OCI-LY3 (cell line): ENCODE measurements at regions not wholly inside any gene's neighbourhood (a gene's known extent, or its start where the extent isn't known, plus 50 kb on each side); places are given as distances from the start of the nearest gene placed in this dataset.
"Not testable (repeated sequence)": the region's sequence is repeated elsewhere in the genome, so short reads cannot be mapped to it uniquely, and the experiment has no call there.

Source experiments
- H2AFZ ChIP-seq: fragments of 200-600, 300-600 bp; shearing (Covaris generic); 2 replicates; pipeline ENCODE4 v1.6.0; 2014; ENCODE audit warnings: antibody characterized with exemption, low read depth, low read length
- H3K27ac ChIP-seq: fragments of 200-600, 300-600 bp; sonication (generic); 2 replicates; pipeline ENCODE4 v1.5.1; 2014; ENCODE audit warnings: mild to moderate bottlenecking, low read length, moderate library complexity, mixed read lengths
- H3K27me3 ChIP-seq: fragments of 200-600, 300-600 bp; sonication (generic); 2 replicates; pipeline ENCODE4 v1.6.1; 2014; ENCODE audit warnings: low read depth, low read length, mixed read lengths
- H3K36me3 ChIP-seq: fragments of 200-600, 300-600 bp; sonication (generic); replicated peaks from 2 replicates; pipeline ENCODE3; 2014; ENCODE audit warnings: low read depth, low read length, mixed read lengths
- H3K4me1 ChIP-seq: fragments of 300-600, 200-600 bp; sonication (generic); 2 replicates; pipeline ENCODE4 v1.6.1; 2014; ENCODE audit warnings: low read length, mixed read lengths
- H3K4me2 ChIP-seq: fragments of 200-600, 300-600 bp; sonication (generic); 2 replicates; pipeline ENCODE4 v1.6.1; 2014; ENCODE audit warnings: low read length, mixed read lengths
- H3K4me3 ChIP-seq: fragments of 300-600, 200-600 bp; sonication (generic); 2 replicates; pipeline ENCODE4 v1.5.1; 2014; ENCODE audit warnings: antibody characterized with exemption, mild to moderate bottlenecking, low read length, moderate library complexity
- H3K79me2 ChIP-seq: fragments of 300-600, 200-600 bp; shearing (Covaris generic); 2 replicates; pipeline ENCODE4 v1.6.1; 2014; ENCODE audit warnings: mild to moderate bottlenecking, low read length, mixed read lengths
- H3K9ac ChIP-seq: fragments of 300-600, 200-600 bp; shearing (Covaris generic); 2 replicates; pipeline ENCODE4 v1.6.0; 2014; ENCODE audit warnings: mild to moderate bottlenecking, low read length, moderate library complexity
- H3K9me3 ChIP-seq: fragments of 200-600, 300-600 bp; shearing (Covaris generic); 2 replicates; pipeline ENCODE4 v1.6.1; 2014; ENCODE audit warnings: low read length, mixed read lengths; ENCODE audit not compliant: insufficient read depth
- H4K20me1 ChIP-seq: fragments of 200-600, 300-600 bp; sonication (generic); 2 replicates; pipeline ENCODE4 v1.6.1; 2016; ENCODE audit warnings: low read length, mixed read lengths; ENCODE audit not compliant: insufficient read depth
- EZH2phosphoT487 ChIP-seq: fragments of 200-600 bp; shearing (Covaris generic); IDR thresholded peaks from 2 replicates; pipeline ENCODE4 v1.6.1; 2018; ENCODE audit warnings: antibody characterized with exemption, mixed run types, low read depth
- TF ChIP-seq, protein P1 (sequence below): fragments of 200-600, 300-600 bp; sonication (generic); IDR thresholded peaks from 2 replicates; pipeline ENCODE4 v1.5.1; 2014; ENCODE audit warnings: antibody characterized with exemption, low read length, low read depth

DNA sequence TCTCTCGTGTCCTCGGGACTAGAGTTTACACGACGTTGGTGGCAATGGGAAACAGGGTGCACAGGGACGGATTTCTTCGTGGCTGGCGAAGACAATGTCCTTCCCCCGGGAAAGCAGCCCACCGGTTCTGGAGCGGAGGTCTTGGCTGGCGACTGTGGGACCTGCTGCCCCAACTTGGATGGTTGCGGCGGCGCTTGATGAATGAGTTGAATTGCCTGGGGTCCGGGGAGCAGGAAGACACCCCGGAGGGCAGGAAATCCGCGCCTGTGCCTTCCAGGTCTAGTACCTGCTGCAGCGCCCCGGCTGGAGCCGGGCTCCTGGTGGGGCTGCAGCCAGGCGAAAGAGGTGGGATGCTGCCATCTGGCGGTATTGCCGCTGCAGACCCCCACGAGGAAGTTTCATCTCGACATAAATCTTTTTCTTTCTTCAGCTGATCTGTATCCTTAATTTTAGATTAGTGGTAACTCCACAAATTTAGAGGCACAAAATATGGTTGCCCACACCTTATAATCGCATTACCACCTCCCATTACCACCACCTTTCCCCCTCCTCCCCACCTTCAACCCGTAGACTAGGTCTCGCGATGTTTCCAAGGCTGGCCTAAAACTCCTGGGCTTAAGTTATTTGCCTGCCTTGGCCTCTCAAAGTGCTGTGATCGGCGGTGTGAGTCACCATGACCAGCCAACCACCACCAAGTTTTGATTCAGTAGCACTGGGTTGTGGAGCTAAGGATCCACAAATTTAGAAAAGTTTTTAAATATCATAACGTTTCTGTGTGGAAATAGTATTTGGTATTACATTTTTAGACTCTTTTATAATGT, 1929.7 kb upstream of the DEFB115 start:
- H3K36me3 ChIP-seq, H3K9me3 ChIP-seq, H3K4me1 ChIP-seq, H3K9ac ChIP-seq, H4K20me1 ChIP-seq, H3K27me3 ChIP-seq, H3K27ac ChIP-seq, H3K79me2 ChIP-seq: not testable (repeated sequence)
- peak overlapping the region; percentile 3; the same call in 1 of the 2 replicates for H3K4me2 ChIP-seq
- peak overlapping the region; percentile 42; the same call in 1 of the 2 replicates for H2AFZ ChIP-seq
- TF ChIP-seq, protein P1, sequence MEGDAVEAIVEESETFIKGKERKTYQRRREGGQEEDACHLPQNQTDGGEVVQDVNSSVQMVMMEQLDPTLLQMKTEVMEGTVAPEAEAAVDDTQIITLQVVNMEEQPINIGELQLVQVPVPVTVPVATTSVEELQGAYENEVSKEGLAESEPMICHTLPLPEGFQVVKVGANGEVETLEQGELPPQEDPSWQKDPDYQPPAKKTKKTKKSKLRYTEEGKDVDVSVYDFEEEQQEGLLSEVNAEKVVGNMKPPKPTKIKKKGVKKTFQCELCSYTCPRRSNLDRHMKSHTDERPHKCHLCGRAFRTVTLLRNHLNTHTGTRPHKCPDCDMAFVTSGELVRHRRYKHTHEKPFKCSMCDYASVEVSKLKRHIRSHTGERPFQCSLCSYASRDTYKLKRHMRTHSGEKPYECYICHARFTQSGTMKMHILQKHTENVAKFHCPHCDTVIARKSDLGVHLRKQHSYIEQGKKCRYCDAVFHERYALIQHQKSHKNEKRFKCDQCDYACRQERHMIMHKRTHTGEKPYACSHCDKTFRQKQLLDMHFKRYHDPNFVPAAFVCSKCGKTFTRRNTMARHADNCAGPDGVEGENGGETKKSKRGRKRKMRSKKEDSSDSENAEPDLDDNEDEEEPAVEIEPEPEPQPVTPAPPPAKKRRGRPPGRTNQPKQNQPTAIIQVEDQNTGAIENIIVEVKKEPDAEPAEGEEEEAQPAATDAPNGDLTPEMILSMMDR: peak; percentile 32
- H3K4me3 ChIP-seq: peak overlapping the region; percentile 36; the same call in 1 of the 2 replicates

DNA sequence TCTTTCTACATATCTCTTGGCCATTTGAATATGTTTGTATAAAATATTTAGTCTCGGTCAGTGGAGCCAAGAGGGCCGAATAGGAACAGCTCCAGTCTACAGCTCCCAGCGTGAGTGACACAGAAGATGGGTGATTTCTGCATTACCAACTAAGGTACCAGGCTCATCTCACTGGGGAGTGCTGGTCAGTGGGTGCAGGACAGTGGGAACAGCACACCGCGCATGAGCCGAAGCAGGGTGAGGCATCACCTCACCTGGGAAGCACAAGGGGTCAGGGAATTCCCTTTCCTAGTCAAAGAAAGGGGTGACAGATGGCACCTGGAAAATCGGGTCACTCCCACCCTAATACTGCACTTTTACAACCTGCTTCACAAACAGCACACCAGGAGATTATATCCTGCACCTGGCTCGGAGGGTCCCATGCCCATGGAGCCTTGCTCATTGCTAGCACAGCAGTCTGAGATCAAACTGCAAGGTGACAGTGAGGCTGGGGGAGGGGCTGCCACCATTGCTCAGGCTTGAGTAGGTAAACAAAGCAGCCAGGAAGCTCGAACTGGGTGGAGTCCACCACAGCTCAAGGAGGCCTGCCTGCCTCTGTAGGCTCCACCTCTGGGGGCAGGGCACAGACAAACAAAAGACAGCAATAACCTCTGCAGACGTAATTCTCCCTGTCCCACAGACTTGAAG, 1926.9 kb upstream of the DEFB115 start:
- H3K27me3 ChIP-seq, H3K4me1 ChIP-seq, H3K4me3 ChIP-seq, H3K27ac ChIP-seq, H3K9me3 ChIP-seq, H3K4me2 ChIP-seq, H2AFZ ChIP-seq, H3K36me3 ChIP-seq, H3K79me2 ChIP-seq, H3K9ac ChIP-seq, H4K20me1 ChIP-seq: not testable (repeated sequence)

DNA sequence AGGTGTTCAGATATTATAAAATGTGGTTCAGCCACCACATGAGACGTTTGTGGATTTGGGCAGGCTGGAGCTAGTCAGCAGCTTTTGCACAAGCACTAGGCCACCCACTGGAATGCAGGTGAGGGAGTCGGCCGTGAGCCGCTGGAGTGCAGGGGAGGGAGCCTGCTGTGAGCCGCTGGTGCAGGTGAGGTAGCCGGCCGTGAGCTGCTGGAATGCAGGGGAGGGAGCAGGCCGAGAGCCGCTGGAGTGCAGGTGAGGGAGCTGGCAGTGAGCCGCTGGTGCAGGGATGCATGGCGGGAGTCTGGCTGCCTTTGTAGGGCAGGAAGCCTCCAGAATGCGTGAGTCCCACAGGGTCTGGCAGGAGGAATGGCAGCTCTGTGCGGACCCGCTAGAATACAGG, 1907.6 kb upstream of the DEFB115 start:
- Histone ChIP-seq H3K4me1 (no peaks in the 10 kb centered on the region), H3K9me3 (no peaks in the 10 kb centered on the region), H3K79me2 (no peaks in the 10 kb centered on the region), H3K9ac (no peak overlapping the region), H3K4me2 (no peak overlapping the region), H3K4me3 (no peak overlapping the region), H4K20me1 (no peaks in the 10 kb centered on the region), H3K27me3 (no peaks in the 10 kb centered on the region), H2AFZ (no peak overlapping the region), H3K36me3 (no peaks in the 10 kb centered on the region), H3K27ac (no peak overlapping the region)
- TF ChIP-seq, protein P1: no peak
- TF ChIP-seq EZH2phosphoT487: no peak

DNA sequence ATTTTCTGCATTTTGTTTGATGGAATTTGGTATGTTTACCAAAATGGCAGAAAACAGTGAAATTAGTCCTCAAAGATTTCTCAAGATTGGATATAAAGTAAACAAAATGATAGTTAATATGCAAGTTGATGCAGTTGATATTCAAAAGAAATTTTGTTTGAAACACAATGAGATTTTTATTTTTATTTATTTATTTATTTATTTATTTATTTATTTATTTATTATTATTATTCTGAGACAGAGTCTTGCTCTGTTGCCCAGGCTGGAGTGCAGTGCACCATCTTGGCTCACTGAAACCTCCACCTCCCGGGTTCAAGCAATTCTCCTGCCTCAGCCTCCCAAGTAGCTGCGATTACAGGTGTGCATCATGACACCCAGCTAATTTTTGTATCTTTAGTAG, 1881.5 kb upstream of the DEFB115 start:
- not testable (repeated sequence) for H3K4me1 ChIP-seq, H3K4me3 ChIP-seq, H3K79me2 ChIP-seq, H4K20me1 ChIP-seq, H3K36me3 ChIP-seq, H2AFZ ChIP-seq, H3K9ac ChIP-seq, H3K4me2 ChIP-seq, H3K9me3 ChIP-seq, H3K27ac ChIP-seq, H3K27me3 ChIP-seq

DNA sequence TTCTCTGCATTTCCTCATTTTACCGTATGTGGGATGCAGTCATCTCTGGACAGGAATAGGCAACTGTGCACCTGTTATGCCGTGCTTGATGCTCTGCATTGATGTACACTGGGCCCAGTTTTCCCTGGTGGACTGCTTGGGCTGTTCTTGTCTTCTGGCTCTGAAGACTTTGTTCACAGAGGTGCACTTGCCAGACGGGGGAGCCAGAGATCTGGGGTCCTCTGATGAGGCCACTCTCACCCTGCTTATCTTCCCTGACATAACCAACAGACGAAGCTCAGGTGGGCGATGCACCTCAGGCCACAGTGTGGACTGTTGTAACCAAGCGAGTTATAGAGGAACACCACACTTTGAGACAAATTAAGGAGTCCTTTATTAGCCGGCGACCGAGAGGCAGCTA, 1864.6 kb upstream of the DEFB115 start:
- not testable (repeated sequence) for H3K9me3 ChIP-seq, H3K27ac ChIP-seq, H4K20me1 ChIP-seq

More for the DNA sequence above, 1864.6 kb upstream of the DEFB115 start:
- H2AFZ ChIP-seq, H3K4me2 ChIP-seq, H3K27me3 ChIP-seq, H3K36me3 ChIP-seq, H3K4me1 ChIP-seq, H3K9ac ChIP-seq, H3K79me2 ChIP-seq, H3K4me3 ChIP-seq: not testable (repeated sequence)
